GM21825 (cell line): ENCODE measurements at regions not wholly inside any gene's neighbourhood (a gene's known extent, or its start where the extent isn't known, plus 50 kb on each side); places are given as distances from the start of the nearest gene placed in this dataset.

Experiments
- ATAC-seq: cut with Tn5 transposase; IDR thresholded peaks from one replicate; pipeline ENCODE4 v1.9.1; 2021; ENCODE audit warnings: mild to moderate bottlenecking, moderate library complexity; ENCODE audit not compliant: unreplicated experiment

DNA sequence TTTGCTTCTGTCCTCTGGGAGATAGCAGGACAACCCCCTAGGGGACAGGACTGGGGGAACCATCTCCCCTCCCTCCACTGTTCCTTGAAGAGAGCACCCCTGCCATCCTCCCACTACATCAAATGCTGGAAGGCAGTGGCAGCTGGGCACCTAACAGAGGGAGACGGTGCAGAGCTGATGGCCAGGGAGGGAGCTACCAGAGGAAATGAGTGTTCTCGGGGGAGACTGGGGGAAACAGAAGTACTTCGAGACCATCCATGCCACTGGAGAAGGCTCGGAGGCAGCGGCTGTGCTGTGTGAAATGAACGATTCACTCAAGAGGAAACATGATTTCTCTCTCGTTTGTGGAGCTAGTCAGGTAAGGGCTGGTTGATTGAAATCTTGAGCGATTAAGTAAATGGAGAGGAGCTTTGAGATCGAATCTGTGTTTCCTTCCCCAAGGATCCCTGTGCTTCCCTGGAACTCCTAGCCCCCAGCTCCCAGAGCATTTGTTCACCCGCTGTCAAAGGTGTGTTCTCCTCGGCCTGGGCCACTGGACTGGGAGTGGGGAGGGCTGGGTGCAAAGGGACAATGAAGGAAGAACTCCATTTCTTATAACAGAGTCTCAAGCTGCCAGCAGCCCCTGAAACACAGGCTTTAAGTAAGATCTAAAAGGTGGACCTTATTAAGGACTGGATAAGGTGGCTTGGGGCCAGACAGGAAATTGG is 261.3 kb upstream of the MOCS1 start:
- ATAC-seq = no peak

- no peak for ATAC-seq
Measured at GRCh38 chr6:40194447-40195170, 260.3 kb upstream of the MOCS1 start.

DNA sequence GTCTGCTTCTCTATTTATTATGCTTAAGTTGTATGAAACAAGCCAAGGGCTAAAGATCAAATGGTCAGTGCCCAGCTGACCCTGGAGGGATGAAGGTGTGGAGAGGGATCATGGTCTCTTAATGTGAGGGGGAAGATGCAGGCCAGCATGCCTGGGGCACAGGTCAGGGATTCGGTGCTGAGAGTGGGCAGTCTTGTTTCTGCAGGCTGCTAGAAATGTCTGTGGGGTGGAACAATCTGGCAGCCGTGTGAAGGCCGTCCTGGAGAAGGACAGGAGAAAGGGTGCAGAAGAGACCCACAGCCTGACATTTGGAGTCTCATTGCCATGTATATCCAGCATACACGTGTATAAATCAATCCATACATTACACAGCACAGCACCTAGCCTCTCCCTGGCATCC is 258.3 kb upstream of the MOCS1 start:
- ATAC-seq = no peak

- no peak for ATAC-seq
Measured at GRCh38 chr6:40188931-40189330, 254.7 kb upstream of the MOCS1 start.

- no peak for ATAC-seq
Measured at GRCh38 chr6:40187535-40188144, 253.4 kb upstream of the MOCS1 start.

GRCh38 chr6:40185486-40185885 is 251.2 kb upstream of the MOCS1 start:
- no peak for ATAC-seq

DNA sequence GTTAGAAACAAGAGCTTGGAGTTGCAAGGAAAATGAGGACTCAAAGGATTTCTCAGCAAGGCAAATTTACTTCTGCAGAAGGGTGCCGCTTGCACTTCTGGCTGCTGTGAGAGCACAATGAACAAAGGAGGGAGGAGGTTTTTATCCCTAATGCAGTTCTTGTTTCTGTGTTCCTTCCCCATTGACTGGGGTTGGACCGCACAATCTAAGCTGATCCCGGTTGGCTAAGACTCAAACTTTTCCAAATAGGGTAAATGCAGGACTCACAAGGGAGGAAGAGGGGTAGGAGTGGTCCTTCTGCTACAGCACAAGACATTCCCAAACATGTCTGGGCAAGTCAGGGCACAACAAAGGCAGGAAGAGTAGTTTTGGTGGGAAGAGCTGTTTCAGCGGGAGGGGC is 249.6 kb upstream of the MOCS1 start:
- no peak for ATAC-seq

GRCh38 chr6:40181367-40181766 is 247.1 kb upstream of the MOCS1 start:
- no peak for ATAC-seq

- ATAC-seq = no peak
Measured at GRCh38 chr6:40180271-40180670, 246.0 kb upstream of the MOCS1 start.

DNA sequence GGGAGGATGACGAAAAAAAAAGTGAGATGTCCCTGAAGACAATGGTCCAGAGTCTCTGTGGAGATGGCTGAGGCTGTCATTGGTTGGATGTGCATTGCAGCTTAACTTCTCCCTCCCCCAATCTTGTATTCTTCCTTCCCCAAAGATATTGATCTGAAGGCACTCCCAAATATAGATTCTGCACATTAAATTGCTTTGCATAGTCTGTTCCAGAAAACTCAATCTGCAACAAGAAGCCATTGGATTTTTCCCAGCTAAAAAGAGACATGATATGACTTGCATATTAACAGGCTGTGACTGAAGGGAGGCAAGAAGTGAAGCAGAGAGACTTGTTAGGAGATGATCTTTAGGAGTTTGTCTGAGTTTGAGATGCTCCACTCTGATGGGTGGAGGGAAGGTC is 245.2 kb upstream of the MOCS1 start:
- ATAC-seq = no peak

- no peak for ATAC-seq
Measured at GRCh38 chr6:40177598-40177997, 243.3 kb upstream of the MOCS1 start.

- ATAC-seq = no peak
Measured at GRCh38 chr6:40176152-40176551, 241.9 kb upstream of the MOCS1 start.

GRCh38 chr6:40172272-40172671 is 238.0 kb upstream of the MOCS1 start:
- ATAC-seq = no peak

GRCh38 chr6:40171343-40171742 is 237.1 kb upstream of the MOCS1 start:
- no peak for ATAC-seq

- no peak for ATAC-seq
Measured at GRCh38 chr6:40170856-40171255, 236.6 kb upstream of the MOCS1 start.

DNA sequence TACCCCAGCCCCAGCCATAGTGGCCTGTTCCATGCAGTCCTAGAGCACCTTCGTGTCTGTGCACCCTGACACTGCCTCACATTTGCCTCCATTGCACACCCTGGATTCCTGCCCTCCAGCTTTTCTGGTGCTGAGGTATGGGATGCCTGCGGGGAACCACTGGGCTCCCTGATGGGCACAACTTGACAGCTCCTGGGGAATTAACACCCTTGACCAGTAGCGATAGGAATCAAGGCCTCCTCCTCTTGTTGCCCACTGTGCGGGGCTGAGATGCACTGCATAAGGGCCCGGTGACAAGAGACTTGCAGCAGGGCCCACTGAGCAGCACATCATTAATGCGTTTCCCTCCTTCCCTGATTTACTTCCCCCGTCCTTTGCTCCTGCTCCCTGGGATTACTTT is 235.6 kb upstream of the MOCS1 start:
- no peak for ATAC-seq

DNA sequence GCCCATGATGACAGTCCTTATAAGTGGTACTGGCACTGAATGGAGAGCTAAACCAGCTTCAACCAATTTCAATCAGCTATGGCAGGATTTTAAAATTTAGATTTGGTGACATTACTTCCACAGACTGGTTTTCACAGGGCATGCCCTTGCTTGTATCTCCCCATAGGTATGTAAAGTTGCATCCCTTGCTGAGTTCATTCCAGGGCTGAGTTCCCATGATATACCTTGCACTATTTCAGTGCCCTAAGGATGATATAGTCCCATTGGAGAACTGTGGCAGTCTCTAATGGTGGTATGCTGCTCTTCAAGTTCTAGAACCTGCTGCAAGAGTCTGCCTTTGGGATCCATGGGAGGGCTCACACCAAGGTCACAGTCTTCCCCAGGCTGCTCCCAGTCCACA is 232.7 kb upstream of the MOCS1 start:
- no peak for ATAC-seq

DNA sequence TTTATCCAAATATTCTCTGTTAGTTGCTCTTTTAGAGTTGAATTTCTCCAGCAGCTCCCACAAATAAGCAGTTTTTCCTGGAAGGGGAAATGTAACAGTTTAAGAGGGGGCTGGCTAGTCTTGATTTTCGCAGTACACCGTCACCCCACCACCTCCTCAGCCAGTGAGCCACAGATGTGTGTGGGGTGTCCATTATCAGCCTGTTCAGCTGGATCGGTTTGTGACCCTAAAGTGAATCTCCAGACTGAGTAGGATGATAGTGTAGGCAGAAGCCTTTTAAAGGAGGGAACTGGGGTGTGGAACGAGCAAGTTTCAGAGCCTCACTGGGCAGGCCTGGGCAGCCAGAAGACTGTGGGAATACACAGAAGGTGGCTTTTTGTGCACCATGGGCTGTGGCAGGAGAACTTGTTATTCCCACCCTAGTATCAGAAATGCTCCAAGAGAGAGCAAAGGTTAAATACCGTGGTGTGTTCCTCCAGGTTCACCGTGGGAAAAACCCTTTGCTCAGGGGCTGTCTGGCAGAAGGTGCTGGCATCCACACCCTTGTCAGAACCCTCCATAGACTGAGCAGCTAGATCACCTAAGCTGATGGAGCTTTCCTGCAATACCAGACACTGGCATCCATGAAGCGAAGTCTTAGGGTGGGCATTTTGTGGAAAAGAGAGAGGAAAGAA is 230.9 kb upstream of the MOCS1 start:
- ATAC-seq = no peak

DNA sequence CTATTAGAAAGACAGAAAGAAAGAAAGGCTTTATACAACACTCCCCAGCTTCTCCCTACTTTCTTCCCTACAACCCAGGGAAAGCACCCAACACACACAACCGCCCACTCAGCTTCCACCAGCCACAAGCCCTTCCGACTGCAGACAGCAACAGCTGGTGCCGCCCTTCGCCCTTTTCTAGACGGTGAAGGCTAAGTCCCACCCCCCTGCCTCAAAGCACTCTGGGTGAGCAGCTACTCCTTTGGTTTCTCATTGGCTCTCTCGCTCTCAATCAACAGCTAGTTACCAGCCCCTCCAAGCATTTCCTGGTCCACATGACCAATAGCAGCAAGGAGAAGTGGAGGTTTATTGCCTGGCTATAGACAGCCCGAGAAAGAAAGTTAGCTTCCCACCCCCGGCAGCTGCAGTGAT is 230.1 kb upstream of the MOCS1 start:
- no peak for ATAC-seq

- ATAC-seq = no peak
Measured at GRCh38 chr6:40163924-40164323, 229.7 kb upstream of the MOCS1 start.

DNA sequence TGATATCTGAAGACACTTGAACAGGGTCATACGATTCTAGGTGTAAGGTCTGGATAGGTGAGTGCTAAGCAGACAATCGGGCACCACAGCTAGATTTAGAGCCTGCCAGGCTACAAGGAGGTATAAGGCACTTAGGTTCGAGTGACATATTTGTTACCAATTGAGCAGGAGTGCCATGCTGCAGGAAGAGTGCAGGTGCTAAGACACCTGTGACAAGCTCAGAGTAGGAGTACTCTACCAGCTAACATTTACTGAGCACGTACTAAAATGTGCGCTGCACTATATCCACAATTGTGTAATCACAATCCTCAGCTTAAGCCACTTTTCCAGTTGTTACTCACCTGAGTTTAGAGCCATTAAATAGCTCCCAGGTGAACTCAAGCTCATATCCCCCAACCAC is 227.8 kb upstream of the MOCS1 start:
- ATAC-seq = no peak

GRCh38 chr6:40160826-40161225 is 226.6 kb upstream of the MOCS1 start:
- ATAC-seq = no peak
